Stimulated activated naive CD8-positive, alpha-beta T cell treated with anti-CD3 and anti-CD28 coated beads, Interleukin-15, Interleukin-2, amounts not matched to agents 100 U/mL and 50 U/mL, for 24 hours (primary cell): ENCODE measurements at regions not wholly inside any gene's neighbourhood (a gene's known extent, or its start where the extent isn't known, plus 50 kb on each side); places are given as distances from the start of the nearest gene placed in this dataset.
"Not testable (repeated sequence)": the region's sequence is repeated elsewhere in the genome, so short reads cannot be mapped to it uniquely, and the experiment has no call there.

Experiments
- ATAC-seq: fragments of 150-1000 bp; cut with Tn5 transposase; one replicate; pipeline ENCODE4 v1.10.0; 2021
- DNase-seq: peaks from one replicate; pipeline ENCODE4 v3.0.0; 2021

GRCh38 chr10:4151466-4151865, 366.5 kb upstream of the KLF6 start:
- DNase-seq (no peak), ATAC-seq (no peak)

- ATAC-seq (no peak), DNase-seq (no peak)
Observed at GRCh38 chr10:4150676-4151075, 365.7 kb upstream of the KLF6 start.

GRCh38 chr10:4149460-4149859, 364.5 kb upstream of the KLF6 start:
- DNase-seq, ATAC-seq: not testable (repeated sequence)

GRCh38 chr10:4147245-4147644, 362.2 kb upstream of the KLF6 start:
- no peak for ATAC-seq

GRCh38 chr10:4144817-4145216, 359.8 kb upstream of the KLF6 start:
- no peak for ATAC-seq
- no peak for DNase-seq

More at GRCh38 chr10:4147245-4147644, 362.2 kb upstream of the KLF6 start:
- no peak for DNase-seq

GRCh38 chr10:4141471-4141870, 356.5 kb upstream of the KLF6 start:
- no peak for ATAC-seq
- no peak for DNase-seq

GRCh38 chr10:4138146-4138721, 353.2 kb upstream of the KLF6 start:
- ATAC-seq (no peak), DNase-seq (no peak)

- no peak for DNase-seq
- ATAC-seq, result no peak
Observed at GRCh38 chr10:4137299-4137698, 352.3 kb upstream of the KLF6 start.

- DNase-seq (no peak), ATAC-seq (no peak)
Observed at GRCh38 chr10:4136121-4136520, 351.1 kb upstream of the KLF6 start.

GRCh38 chr10:4132216-4132556, 347.2 kb upstream of the KLF6 start:
- ATAC-seq, result no peak
- no peak for DNase-seq

GRCh38 chr10:4131407-4132215, 346.6 kb upstream of the KLF6 start:
- ATAC-seq, result peak; percentile 81

GRCh38 chr10:4130685-4131084, 345.7 kb upstream of the KLF6 start:
- peak; percentile 7 for ATAC-seq

More at GRCh38 chr10:4131407-4132215, 346.6 kb upstream of the KLF6 start:
- no peak for DNase-seq

GRCh38 chr10:4129866-4130477, 345.0 kb upstream of the KLF6 start:
- ATAC-seq, result no peak
- no peak for DNase-seq

More at GRCh38 chr10:4130685-4131084, 345.7 kb upstream of the KLF6 start:
- DNase-seq, result no peak

GRCh38 chr10:4127518-4128315, 342.7 kb upstream of the KLF6 start:
- DNase-seq (no peak), ATAC-seq (no peak)

- DNase-seq, result no peak
- no peak for ATAC-seq
Observed at GRCh38 chr10:4125776-4126175, 340.8 kb upstream of the KLF6 start.

GRCh38 chr10:4121502-4122380, 336.7 kb upstream of the KLF6 start:
- DNase-seq, result no peak
- ATAC-seq, result peak; percentile 36

- no peak for DNase-seq
- ATAC-seq, result no peak
Observed at GRCh38 chr10:4120096-4120853, 335.3 kb upstream of the KLF6 start.

- DNase-seq (no peak), ATAC-seq (no peak)
Observed at GRCh38 chr10:4119107-4119506, 334.1 kb upstream of the KLF6 start.

- no peak for DNase-seq
- ATAC-seq, result no peak
Observed at GRCh38 chr10:4117604-4118003, 332.6 kb upstream of the KLF6 start.

- ATAC-seq, result no peak
- no peak for DNase-seq
Observed at GRCh38 chr10:4111643-4112042, 326.6 kb upstream of the KLF6 start.

GRCh38 chr10:4109469-4109868, 324.5 kb upstream of the KLF6 start:
- no peak for DNase-seq
- no peak for ATAC-seq
